ENCODE measurements at regions not wholly inside any gene's neighbourhood (a gene's known extent, or its start where the extent isn't known, plus 50 kb on each side); places are given as distances from the start of the nearest gene placed in this dataset.

DNA sequence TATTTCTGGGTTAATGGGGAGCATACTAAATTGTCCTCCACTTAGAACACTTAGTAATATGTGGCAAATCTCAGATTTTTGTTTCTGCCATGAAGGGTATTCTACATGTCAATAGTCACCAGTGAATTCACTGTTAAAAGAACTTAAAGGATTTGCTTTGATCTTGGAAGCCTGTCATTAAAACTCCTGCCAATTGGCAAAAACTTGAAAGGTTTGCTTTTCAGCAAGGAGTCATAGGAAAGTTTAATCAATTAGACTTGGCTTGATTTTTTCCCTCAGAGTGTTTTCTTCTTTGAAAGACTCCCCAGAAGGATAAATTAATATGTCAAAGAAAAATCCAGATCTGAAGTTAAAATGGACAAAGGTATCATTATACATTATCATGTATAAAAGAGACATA is 671.9 kb upstream of the PKDCC start:
- no peaks in the 10 kb centered on the region for H3K27me3 ChIP-seq
- no peak for DNase-seq
- H3K4me1 ChIP-seq, result no peaks in the 10 kb centered on the region
- H3K4me3 ChIP-seq, result no peak overlapping the region
- H3K27ac ChIP-seq, result no peak overlapping the region
- no peaks in the 10 kb centered on the region for H3K36me3 ChIP-seq
- H3K9me3 ChIP-seq, result peaks cover 0 to 7% (median 0%) of the 10 kb centered on the region in 3 donors
- intact Hi-C loops (cut with DNase I), result no loop called here
- TF ChIP-seq, protein P1, sequence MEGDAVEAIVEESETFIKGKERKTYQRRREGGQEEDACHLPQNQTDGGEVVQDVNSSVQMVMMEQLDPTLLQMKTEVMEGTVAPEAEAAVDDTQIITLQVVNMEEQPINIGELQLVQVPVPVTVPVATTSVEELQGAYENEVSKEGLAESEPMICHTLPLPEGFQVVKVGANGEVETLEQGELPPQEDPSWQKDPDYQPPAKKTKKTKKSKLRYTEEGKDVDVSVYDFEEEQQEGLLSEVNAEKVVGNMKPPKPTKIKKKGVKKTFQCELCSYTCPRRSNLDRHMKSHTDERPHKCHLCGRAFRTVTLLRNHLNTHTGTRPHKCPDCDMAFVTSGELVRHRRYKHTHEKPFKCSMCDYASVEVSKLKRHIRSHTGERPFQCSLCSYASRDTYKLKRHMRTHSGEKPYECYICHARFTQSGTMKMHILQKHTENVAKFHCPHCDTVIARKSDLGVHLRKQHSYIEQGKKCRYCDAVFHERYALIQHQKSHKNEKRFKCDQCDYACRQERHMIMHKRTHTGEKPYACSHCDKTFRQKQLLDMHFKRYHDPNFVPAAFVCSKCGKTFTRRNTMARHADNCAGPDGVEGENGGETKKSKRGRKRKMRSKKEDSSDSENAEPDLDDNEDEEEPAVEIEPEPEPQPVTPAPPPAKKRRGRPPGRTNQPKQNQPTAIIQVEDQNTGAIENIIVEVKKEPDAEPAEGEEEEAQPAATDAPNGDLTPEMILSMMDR (IDR thresholded peaks at IDR 0.05), result no peak
- TF ChIP-seq POLR2A (IDR thresholded peaks at IDR 0.05), result no peak

DNA sequence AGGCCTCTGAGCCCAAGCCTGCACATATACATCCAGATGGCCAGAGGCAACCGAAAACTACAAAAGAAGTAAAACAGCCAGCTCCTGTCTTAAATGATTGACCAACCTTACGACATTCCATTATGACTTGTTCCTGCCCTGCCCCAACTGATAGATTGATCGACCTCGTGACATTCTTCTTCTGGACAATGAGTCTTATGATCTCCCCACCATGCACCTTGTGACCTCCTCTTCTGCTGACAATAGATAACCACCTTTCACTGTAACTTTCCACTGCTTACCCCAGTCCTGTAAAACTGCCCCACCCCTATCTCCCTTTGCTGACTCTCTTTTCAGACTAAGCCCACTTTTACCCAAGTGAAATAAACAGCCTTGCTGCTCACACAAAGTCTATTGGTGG is 670.0 kb upstream of the PKDCC start:
- 74 to 82% methylated on average over 4 of the region's 4 CpGs for WGBS, 2 donors
- no peak overlapping the region for H3K4me3 ChIP-seq
- no peak for DNase-seq
- H3K36me3 ChIP-seq, result no peaks in the 10 kb centered on the region
- no peaks in the 10 kb centered on the region for H3K27me3 ChIP-seq
- H3K4me1 ChIP-seq, result no peaks in the 10 kb centered on the region
- TF ChIP-seq, protein P1 (IDR thresholded peaks at IDR 0.05), result no peak
- no peak for TF ChIP-seq POLR2A (IDR thresholded peaks at IDR 0.05)
- H3K27ac ChIP-seq, result no peak overlapping the region
- H3K9me3 ChIP-seq, result no peaks in the 10 kb centered on the region
- intact Hi-C loops (cut with DNase I), result no loop called here

DNA sequence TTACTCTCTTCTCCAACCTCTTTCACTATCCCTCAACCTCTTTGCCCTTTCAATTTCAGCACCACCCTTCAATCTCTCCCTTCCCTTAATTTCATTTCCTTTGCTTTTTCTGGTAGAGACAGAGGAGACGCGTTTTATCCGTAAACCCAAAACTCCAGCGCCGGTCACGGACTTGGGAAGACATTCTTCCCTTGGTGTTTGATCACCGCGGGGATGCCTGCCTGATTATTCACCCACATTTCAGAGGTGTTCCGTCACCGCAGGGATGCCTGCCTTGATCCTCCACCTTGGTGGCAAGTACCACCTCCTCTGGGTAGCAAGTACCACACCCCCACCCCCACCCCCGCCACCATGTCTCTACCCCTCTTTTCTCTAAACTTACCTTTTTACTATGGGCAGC is 669.4 kb upstream of the PKDCC start:
- intact Hi-C loops (cut with DNase I), result no loop called here
- DNase-seq, result no peak
- Histone ChIP-seq H3K27ac (no peak overlapping the region), H3K36me3 (no peaks in the 10 kb centered on the region), H3K4me3 (no peak overlapping the region), H3K9me3 (no peaks in the 10 kb centered on the region), H3K27me3 (no peaks in the 10 kb centered on the region), H3K4me1 (no peaks in the 10 kb centered on the region)
- no peak for TF ChIP-seq POLR2A (IDR thresholded peaks at IDR 0.05)
- TF ChIP-seq, protein P1 (IDR thresholded peaks at IDR 0.05), result no peak
- WGBS, 2 donors, result 92 to 98% methylated on average over 11 of the region's 11 CpGs

DNA sequence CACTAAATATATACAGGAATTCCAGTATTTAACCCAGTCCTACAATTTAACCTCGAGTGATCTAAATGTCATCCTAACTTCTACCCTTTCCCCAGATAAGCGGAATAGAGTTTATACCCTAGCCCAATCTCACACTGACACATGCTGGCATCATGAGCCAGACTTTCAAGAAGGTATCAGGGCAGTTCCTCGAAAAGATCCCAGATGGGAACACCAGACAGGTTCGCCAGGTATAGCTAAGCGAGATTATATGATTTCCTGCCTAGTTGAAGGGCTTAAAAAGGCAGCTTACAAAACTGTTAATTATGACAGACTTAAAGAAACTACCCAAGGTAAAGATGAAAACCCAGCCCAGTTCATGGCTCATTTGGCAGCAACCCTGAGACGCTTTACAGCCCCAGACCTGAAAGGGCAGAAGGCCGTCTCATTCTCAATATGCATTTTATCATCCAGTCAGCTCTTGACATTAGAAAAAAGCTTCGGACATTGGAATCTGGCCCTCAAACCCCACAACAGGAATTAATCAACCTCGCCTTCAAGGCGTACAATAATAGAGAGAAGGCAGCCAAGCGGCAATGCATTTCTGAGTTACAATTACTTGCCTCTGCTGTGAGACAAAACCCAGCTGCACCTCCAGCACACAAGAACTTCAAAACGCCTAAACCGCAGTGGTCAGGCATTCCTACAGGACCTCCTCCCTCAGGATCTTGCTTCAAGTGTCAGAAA is 668.2 kb upstream of the PKDCC start:
- WGBS, 2 donors, result 40 to 47% methylated on average over 11 to 12 of the region's 13 CpGs
- H3K27me3 ChIP-seq, result no peaks in the 10 kb centered on the region
- no peak for DNase-seq

DNA sequence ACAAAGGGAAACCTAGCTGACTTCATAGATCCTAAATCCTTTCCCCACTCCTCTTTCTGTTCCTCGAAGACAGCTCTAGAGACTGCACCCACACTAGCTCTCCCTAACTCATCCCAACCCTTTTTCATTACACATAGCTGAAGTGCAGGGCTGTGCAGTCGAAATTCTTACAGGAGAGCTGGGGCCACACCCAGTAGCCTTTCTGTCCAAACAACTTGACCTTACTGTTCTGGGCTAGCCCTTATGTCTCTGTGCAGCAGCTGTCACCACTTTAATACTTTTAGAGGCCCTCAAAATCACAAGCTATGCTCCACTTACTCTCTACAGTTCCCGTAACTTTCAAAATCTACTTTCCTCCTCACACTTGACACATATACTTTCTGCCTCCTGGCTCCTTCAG is 666.1 kb upstream of the PKDCC start:
- Histone ChIP-seq H3K4me3 (no peak overlapping the region), H3K4me1 (no peaks in the 10 kb centered on the region), H3K9me3 (no peaks in the 10 kb centered on the region), H3K27ac (no peak overlapping the region), H3K36me3 (no peaks in the 10 kb centered on the region), H3K27me3 (no peaks in the 10 kb centered on the region)
- TF ChIP-seq, protein P1 (IDR thresholded peaks at IDR 0.05), result no peak
- TF ChIP-seq POLR2A (IDR thresholded peaks at IDR 0.05), result no peak
- WGBS, 2 donors, result 74 to 84% methylated on average over 3 of the region's 3 CpGs
- DNase-seq, result no peak
- intact Hi-C loops (cut with DNase I), result no loop called here

More for the DNA sequence above, 668.2 kb upstream of the PKDCC start:
- Histone ChIP-seq H3K9me3 (no peaks in the 10 kb centered on the region), H3K27ac (no peak overlapping the region), H3K4me3 (no peak overlapping the region), H3K4me1 (no peaks in the 10 kb centered on the region), H3K36me3 (no peaks in the 10 kb centered on the region)
- intact Hi-C loops (cut with DNase I), result no loop called here
- TF ChIP-seq, protein P1 (IDR thresholded peaks at IDR 0.05), result no peak
- TF ChIP-seq POLR2A (IDR thresholded peaks at IDR 0.05), result no peak

All from esophagus squamous epithelium (tissue), 5 donors.